ENCODE measurements at regions not wholly inside any gene's neighbourhood (a gene's known extent, or its start where the extent isn't known, plus 50 kb on each side); places are given as distances from the start of the nearest gene placed in this dataset.

- DNase-seq (ENCODE audit: low read depth) (no peak), FAIRE-seq (no peak)
- Histone ChIP-seq H3K27me3 (ENCODE audit: control insufficient read depth, insufficient read depth, low read length) (no peaks in the 10 kb centered on the region), H3K36me3 (ENCODE audit: control insufficient read depth, insufficient read depth, low read length) (no peaks in the 10 kb centered on the region), H3K4me3 (ENCODE audit: low read depth, low read length) (no peak overlapping the region)
- TF ChIP-seq CTCF (IDR thresholded peaks at IDR 0.05; ENCODE audit: insufficient read depth, low read length, severe bottlenecking): no peak
Measured at GRCh38 chr14:66414511-66414910, 71.7 kb upstream of the CCDC196 start.

GRCh38 chr14:66420251-66421006 lies 65.7 kb upstream of the CCDC196 start:
- FAIRE-seq (no peak), DNase-seq (ENCODE audit: low read depth) (no peak)
- TF ChIP-seq CTCF (IDR thresholded peaks at IDR 0.05; ENCODE audit: insufficient read depth, low read length, severe bottlenecking): no peak

GRCh38 chr14:66421990-66422946 lies 63.9 kb upstream of the CCDC196 start:
- H3K36me3 ChIP-seq (ENCODE audit: control insufficient read depth, insufficient read depth, low read length): no peaks in the 10 kb centered on the region
- no peak for FAIRE-seq
- no peak for DNase-seq (ENCODE audit: low read depth)
- no peaks in the 10 kb centered on the region for H3K27me3 ChIP-seq (ENCODE audit: control insufficient read depth, insufficient read depth, low read length)
- no peak overlapping the region for H3K4me3 ChIP-seq (ENCODE audit: low read depth, low read length)
- no peak for TF ChIP-seq CTCF (IDR thresholded peaks at IDR 0.05; ENCODE audit: insufficient read depth, low read length, severe bottlenecking)

More at GRCh38 chr14:66420251-66421006, 65.7 kb upstream of the CCDC196 start:
- no peaks in the 10 kb centered on the region for H3K27me3 ChIP-seq (ENCODE audit: control insufficient read depth, insufficient read depth, low read length)
- H3K4me3 ChIP-seq (ENCODE audit: low read depth, low read length): no peak overlapping the region
- no peaks in the 10 kb centered on the region for H3K36me3 ChIP-seq (ENCODE audit: control insufficient read depth, insufficient read depth, low read length)

GRCh38 chr14:66425402-66425801 lies 60.8 kb upstream of the CCDC196 start:
- Histone ChIP-seq H3K4me3 (ENCODE audit: low read depth, low read length) (no peak overlapping the region), H3K36me3 (ENCODE audit: control insufficient read depth, insufficient read depth, low read length) (no peaks in the 10 kb centered on the region), H3K27me3 (ENCODE audit: control insufficient read depth, insufficient read depth, low read length) (no peaks in the 10 kb centered on the region)
- FAIRE-seq: no peak
- no peak for DNase-seq (ENCODE audit: low read depth)
- no peak for TF ChIP-seq CTCF (IDR thresholded peaks at IDR 0.05; ENCODE audit: insufficient read depth, low read length, severe bottlenecking)

GRCh38 chr14:66426451-66426850 lies 59.7 kb upstream of the CCDC196 start:
- FAIRE-seq: no peak
- no peaks in the 10 kb centered on the region for H3K27me3 ChIP-seq (ENCODE audit: control insufficient read depth, insufficient read depth, low read length)
- no peak for TF ChIP-seq CTCF (IDR thresholded peaks at IDR 0.05; ENCODE audit: insufficient read depth, low read length, severe bottlenecking)
- DNase-seq (ENCODE audit: low read depth): no peak
- no peaks in the 10 kb centered on the region for H3K36me3 ChIP-seq (ENCODE audit: control insufficient read depth, insufficient read depth, low read length)
- no peak overlapping the region for H3K4me3 ChIP-seq (ENCODE audit: low read depth, low read length)

Measured in bronchial epithelial cell (primary cell).